HG02642 (cell line): ENCODE measurements at regions not wholly inside any gene's neighbourhood (a gene's known extent, or its start where the extent isn't known, plus 50 kb on each side); places are given as distances from the start of the nearest gene placed in this dataset.
A peak's percentile ranks its signal among the peaks of the same experiment; 100 is the strongest.
"Not testable (repeated sequence)": the region's sequence is repeated elsewhere in the genome, so short reads cannot be mapped to it uniquely, and the experiment has no call there.

Experiments
- ATAC-seq: cut with Tn5 transposase; IDR thresholded peaks from one replicate; pipeline ENCODE4 v1.9.1; 2021; ENCODE audit warnings: mild to moderate bottlenecking; ENCODE audit not compliant: unreplicated experiment, poor library complexity

DNA sequence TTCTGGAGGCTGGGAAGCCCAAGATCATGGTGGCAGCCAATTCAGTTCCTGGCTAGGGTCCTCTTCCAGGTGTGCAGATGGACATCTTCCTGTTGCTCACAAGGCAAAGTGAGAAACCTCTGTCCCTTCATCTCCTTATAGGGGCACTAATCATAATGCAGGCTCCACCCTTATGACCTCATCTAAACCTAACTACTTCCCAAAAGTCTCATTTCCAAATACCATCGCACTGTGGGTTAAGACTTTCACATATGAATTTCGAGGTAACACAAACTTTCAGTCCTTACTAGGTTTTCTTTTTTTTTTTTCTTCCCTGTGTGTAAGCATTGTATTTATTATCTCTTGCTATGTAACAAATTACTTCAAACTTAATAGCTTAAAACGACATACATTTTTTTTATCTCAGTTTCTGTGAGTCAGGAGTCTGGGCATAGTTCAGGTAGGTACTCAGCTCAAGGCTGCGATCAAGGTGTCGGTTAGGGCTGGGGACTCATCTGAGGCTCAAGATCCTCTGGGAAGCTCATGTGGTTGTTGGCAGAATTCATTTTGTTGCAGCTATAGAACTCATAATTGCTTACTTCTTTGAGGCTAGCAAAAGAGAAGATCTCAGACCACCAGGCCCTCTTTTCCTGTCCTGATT is 204.7 kb upstream of the STK26 start:
- ATAC-seq = no peak

GRCh38 chrX:131821945-131822622 is 201.0 kb upstream of the STK26 start:
- ATAC-seq = no peak

GRCh38 chrX:131826572-131826971 is 196.5 kb upstream of the STK26 start:
- ATAC-seq = no peak

- peak; percentile 62 for ATAC-seq
These were observed 195.2 kb upstream of the STK26 start for GRCh38 chrX:131827935-131828334.

DNA sequence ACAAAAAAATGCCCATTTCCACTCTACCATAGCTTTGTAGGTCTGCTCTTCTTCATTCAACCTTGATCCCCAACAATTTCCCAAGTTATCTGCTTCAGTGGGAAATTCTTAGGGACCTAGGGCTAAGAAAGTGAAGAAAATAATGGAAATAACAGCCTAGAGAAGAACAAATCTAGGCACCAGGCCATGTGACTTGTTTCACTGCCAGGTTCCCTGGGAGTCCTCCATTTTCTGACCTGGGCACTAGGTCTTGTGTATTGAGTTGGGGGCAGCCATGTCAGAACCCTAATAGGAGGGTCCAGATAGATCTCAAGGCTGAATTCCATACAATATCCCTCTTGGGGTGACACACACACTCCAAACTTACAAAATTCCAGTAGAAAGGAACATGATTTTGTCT is 194.6 kb upstream of the STK26 start:
- no peak for ATAC-seq

GRCh38 chrX:131830400-131831184 is 192.5 kb upstream of the STK26 start:
- peak; percentile 80 for ATAC-seq

- no peak for ATAC-seq
These were observed 191.9 kb upstream of the STK26 start for GRCh38 chrX:131831185-131831520.

- no peak for ATAC-seq
These were observed 186.9 kb upstream of the STK26 start for GRCh38 chrX:131836161-131836560.

DNA sequence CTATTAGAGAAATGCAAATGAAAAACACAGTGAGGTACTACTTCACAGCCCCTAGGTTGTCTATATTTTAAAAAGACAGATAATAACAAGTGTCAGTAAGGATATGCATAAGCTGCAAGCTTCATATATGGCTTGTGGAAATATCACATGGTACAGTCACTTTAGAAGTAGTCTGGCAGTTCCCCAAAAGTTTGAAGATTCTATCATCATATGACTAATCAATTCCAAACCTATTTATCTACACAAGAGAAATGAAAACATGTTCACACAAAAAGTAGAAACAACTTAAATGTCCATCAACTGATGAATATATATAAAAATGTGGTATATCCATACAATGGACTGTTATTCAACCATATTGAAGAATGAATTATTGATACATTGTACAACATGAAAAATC is 185.8 kb upstream of the STK26 start:
- no peak for ATAC-seq

GRCh38 chrX:131840799-131841495 is 182.2 kb upstream of the STK26 start:
- no peak for ATAC-seq

DNA sequence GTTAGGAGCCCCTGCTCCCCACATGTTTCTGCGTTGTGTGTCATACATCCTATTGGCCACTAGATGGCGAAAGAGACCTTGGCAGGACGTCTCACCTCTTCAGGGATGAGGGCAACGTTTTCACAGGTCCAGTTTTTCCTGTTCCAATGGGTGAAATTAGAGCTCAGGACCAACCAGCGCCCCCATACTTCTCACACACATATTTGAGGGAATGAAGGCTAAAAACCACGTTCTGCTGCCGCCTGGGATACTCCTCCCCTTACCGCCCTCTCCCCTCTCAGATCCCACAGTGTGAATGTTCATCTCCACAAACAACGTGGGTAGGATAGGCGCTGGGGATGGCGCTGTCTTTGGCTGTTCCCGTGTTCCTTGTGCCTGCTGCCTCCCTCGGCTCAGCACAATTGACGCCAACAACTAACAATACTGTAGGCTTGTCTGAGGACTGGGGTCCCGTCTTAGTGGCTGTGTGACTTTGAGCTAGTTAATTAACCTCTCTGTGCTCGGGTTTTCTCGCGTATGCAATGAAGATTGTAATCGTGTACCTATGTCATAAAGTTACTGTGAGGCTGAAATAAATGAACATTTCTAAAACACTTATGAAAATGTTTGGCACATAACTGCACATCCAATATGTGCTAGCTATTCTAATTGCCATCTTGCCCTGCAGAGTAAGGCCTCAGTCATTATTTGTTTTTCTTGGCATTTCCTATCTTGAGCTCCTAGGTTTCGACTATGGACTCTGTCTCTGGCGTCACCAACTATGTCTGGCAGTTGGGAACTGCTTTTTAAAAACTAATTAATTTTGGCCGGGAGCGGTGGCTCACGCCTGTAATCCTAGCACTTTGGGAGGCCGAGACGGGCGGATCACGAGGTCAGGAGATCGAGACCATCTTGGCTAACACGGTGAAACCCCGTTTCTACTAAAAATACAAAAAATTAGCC is 181.3 kb upstream of the STK26 start:
- ATAC-seq = peak; percentile 62

GRCh38 chrX:131843987-131844386 is 179.1 kb upstream of the STK26 start:
- no peak for ATAC-seq

DNA sequence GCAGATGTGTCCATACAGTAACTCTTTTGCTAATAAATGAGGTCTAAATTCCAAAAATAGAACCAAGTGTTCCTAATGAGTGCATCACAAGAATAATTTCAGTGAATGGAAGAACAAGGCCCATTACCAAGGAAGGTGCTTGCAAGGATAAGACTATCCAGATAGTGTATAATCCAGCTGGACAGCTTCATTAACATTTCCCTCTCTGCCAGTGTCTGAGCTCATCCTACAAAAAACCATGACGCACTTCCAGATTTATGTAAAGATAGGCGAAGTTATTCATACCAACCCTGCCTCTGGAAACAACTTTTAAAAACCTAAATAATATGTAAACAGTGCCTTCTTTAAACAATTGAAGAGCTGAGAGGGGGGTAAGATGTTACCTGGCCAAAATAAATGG is 177.9 kb upstream of the STK26 start:
- no peak for ATAC-seq

- ATAC-seq = no peak
These were observed 177.3 kb upstream of the STK26 start for GRCh38 chrX:131845771-131846170.

DNA sequence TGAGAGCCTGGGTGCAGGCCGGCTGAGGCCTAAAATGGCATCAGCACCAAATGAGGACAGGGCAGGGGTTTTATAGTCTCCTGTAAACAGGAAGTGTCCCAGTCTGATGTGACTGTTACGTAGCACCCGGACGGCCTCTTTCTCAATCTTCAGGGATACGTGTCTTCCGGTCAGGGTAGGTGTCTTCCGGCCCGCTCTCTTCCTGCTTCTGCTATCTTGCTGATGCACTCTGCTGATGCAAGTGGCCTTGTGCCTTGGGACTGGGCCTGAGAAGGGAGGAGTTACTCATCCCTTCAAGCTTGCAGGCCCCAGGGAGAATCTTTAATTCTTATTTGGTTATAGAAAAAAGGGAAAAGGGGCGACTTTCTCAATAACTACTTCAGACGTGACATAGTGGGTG is 172.1 kb upstream of the STK26 start:
- ATAC-seq = not testable (repeated sequence)

GRCh38 chrX:131853440-131853839 is 169.7 kb upstream of the STK26 start:
- no peak for ATAC-seq

- ATAC-seq = no peak
These were observed 168.5 kb upstream of the STK26 start for GRCh38 chrX:131854581-131854980.

DNA sequence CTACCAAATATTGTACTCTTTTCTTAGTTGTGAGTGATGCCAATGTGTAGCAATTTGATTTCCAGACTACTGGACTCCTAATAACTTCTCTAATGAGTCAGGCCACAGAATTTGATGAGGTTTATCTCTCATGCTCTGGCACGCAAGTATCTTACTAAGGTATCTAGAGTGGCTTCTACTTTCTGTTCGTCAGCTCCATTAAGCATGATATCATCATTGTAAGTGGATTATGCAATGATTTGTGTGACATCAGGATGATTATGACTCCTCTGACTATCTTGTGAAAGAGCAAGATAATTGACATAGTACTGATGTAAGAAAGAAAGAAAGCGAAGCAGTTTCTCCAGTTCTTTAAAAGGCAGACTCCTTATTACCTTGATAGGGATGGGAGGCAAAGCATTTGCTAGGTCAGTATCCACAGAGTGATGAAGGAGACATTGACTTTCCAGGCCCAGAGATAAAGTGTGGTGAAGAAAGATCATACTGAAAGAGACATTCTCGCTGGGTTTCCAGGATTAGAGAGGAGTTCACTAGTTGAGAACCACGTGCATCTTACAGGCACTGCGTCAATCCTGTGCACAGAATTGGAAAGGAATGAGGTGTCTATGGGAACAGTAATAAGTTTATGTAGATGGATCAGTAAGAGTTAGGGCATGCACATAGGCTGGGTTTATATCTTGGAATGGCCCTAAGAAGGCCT is 161.9 kb upstream of the STK26 start:
- ATAC-seq = no peak

GRCh38 chrX:131862321-131862720 is 160.8 kb upstream of the STK26 start:
- ATAC-seq = no peak
